NT2/D1 (cell line): ENCODE measurements at regions not wholly inside any gene's neighbourhood (a gene's known extent, or its start where the extent isn't known, plus 50 kb on each side); places are given as distances from the start of the nearest gene placed in this dataset.

Experiments
- SUZ12 ChIP-seq: IDR thresholded peaks from 2 replicates; pipeline ENCODE4 v1.6.1; 2011; ENCODE audit not compliant: insufficient read length, insufficient read depth; ENCODE audit errors: extremely low read depth
- YY1 ChIP-seq: IDR thresholded peaks from 2 replicates; pipeline ENCODE4 v1.6.1; 2011; ENCODE audit not compliant: insufficient read length, insufficient read depth
- ZNF274 ChIP-seq: IDR thresholded peaks from 2 replicates; pipeline ENCODE4 v1.6.1; 2011; ENCODE audit warnings: mild to moderate bottlenecking, low read depth, low read length

- no peak for TF ChIP-seq YY1
- TF ChIP-seq SUZ12 = no peak
- TF ChIP-seq ZNF274 = no peak
These were observed 89.2 kb upstream of the REG3A start for GRCh38 chr2:79248776-79249175.
